SK-N-DZ (cell line): ENCODE measurements at regions not wholly inside any gene's neighbourhood (a gene's known extent, or its start where the extent isn't known, plus 50 kb on each side); places are given as distances from the start of the nearest gene placed in this dataset.
"Not testable (repeated sequence)": the region's sequence is repeated elsewhere in the genome, so short reads cannot be mapped to it uniquely, and the experiment has no call there.

Source experiments
- DNase-seq: peaks from one replicate; pipeline ENCODE4 v3.0.0-alpha.2; 2015; ENCODE audit warnings: low spot score

- no peak for DNase-seq
These were observed 109.2 kb upstream of the RAB12 start for GRCh38 chr18:8499810-8500675.

DNA sequence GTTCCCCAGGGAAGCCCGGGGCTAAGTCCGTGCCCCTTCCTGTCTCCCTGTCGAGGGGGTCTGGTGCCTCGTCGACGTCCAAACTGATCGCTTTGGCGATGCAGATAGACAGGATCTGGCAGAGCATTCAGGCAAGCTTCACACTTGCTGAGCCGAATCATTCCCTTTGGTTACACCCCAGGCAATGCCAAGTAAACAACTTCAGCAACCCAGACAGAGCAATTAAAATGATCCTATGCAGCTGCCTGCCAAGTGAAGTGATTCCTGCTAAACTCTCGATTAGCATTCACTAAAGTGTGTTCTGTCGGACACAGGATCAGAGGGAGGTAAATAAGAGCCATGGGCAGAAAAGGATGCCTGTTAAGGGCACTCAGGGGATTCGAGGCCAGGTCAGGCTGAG, 108.2 kb upstream of the RAB12 start:
- DNase-seq: peak; percentile 45

DNA sequence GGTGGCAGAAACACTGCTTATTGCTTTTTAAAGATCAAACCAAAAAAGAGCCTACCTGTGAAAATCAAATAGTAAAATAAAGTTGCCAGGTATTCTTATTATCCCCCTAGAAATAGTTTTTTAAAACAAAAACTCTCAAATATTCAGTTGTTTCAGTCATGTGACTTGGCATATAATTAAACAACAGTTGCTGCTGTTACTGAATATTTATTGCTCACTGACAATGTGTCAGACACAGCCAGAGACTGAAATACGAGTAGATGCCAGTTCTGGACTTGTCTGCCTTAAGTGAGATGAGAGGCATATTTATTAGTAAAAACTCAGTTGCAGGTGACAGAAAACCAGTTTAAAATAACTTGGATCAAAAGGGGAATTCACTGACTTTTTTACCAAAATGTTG, 106.0 kb upstream of the RAB12 start:
- DNase-seq: no peak

DNA sequence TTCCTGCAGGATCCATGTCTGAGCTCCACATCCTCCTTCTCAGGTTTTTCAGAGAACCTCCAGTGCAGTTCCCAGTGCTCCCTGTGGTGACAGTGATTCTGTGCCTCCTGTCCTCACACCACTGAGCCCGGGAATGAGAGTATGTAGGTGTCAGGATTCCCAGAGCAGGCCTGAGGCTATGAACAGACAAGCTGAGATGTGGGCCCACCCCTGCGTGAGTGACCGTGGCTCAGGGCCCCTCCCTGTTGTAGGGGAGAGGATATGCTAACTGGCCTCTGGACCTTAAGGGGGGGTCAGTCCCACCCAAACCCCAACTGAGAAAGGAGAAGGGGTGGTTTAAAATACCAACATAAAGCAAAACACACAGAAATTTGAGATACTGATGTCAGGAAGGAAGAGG, 104.8 kb upstream of the RAB12 start:
- no peak for DNase-seq

- DNase-seq: peak; percentile 34
These were observed 104.3 kb upstream of the RAB12 start for GRCh38 chr18:8504880-8505435.

DNA sequence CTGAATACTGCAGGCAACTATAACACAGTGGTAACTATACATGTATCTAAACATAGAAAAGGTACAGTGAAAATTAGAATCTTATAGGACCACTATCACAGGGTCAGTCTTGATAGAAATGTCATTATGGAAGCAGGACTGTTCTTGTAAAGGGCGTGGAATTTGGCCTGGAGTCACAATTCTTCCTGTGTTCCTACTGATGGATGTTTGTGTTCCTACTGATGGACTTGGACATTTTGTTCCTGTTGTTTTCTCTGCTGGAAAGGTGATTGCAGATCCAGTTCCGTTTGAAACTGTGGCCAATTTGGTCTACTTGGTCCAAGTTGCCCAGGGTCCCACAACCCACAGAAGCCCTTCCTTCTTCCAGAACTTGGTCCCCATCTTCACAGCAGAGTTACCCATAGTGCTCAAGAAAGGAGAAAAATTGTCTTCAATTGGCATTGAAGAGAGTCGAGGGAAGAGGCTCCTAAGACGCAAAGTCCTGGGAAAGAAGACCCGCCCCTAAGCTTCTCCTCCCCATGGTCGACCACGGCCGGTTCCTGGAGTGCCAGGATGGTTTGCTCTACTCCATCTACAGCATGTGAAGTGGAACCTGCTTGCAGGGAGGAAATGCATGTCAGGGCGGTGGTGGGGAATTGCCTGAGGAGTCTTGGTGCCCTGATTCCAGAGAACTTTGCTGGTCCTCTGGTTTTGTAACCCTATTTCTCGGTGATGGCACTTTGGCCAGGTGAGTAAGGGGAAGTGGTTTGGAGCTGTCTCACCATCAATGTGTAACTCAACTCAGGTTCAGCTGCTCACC, 102.8 kb upstream of the RAB12 start:
- no peak for DNase-seq

GRCh38 chr18:8507361-8507760, 101.9 kb upstream of the RAB12 start:
- no peak for DNase-seq

DNA sequence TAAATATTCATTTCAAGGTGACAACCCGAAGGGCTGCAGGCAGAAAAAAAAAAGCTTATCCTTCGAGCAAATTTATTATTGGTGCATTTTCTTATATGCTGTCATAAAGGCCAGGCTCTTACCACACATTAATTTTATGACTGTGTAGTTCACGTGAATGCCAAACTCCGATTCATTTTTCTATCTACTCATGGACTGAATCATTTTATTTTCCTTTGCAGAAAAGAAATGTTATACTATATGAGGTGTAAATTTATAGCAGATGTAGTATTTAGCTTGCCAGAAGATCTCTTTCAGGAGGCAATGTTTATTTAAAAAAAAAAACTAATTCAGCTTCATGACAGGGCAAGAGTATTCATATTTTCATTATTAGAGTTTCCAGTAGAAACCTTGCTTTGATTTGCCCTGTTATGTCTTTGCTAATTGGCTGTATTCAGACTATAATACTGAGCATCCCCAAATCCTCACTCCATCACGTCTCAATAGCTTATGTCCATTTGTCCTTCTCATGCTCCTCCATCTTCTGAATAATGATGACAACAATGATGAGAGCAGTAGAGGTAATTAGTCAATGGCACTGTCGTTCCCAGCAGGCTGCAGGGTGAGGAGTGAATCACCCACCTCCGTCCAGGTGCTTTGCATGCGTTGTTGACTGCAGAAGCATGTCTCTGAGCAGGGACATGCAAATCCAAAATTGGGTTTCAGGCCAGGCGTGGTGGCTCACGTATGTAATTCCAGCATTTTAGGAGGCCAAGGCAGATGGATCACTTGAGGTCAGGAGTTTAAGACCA, 101.1 kb upstream of the RAB12 start:
- DNase-seq: no peak

- DNase-seq: no peak
These were observed 96.0 kb upstream of the RAB12 start for GRCh38 chr18:8513249-8513648.

- no peak for DNase-seq
These were observed 94.8 kb upstream of the RAB12 start for GRCh38 chr18:8514409-8514808.

DNA sequence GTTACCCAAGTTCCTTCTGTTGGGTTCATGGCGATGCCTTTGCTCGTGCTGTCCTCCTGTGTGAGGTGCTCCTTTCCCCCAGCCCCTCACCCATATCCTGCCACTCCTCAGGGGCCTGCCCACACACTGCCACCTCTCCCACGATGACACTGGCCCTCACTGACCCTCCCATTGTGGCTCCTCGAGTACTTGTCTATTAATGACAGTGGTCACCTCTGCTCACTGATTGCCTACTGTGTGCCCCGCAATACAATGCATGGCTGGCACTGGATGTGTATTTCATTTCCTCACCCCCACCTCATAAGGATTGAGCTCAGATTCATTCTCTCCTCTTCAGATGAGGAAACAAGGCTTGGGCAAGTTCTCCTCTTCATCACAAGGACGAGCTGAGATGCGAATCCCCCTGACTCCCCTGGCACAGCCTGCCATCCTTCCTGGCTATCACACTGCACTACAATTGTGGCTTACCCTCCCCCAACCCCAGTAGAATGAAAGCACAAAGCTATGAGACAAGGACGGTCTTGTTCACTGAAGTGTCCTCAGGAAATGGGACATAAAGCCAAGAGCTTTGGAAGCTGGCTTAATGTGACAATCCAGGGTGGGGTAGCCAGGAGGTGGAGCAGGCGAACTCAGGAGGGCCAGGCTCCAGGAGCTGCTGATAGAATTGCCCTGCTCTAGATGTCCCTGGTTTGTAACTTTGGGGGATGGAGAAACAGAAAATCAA, 93.9 kb upstream of the RAB12 start:
- DNase-seq: no peak

DNA sequence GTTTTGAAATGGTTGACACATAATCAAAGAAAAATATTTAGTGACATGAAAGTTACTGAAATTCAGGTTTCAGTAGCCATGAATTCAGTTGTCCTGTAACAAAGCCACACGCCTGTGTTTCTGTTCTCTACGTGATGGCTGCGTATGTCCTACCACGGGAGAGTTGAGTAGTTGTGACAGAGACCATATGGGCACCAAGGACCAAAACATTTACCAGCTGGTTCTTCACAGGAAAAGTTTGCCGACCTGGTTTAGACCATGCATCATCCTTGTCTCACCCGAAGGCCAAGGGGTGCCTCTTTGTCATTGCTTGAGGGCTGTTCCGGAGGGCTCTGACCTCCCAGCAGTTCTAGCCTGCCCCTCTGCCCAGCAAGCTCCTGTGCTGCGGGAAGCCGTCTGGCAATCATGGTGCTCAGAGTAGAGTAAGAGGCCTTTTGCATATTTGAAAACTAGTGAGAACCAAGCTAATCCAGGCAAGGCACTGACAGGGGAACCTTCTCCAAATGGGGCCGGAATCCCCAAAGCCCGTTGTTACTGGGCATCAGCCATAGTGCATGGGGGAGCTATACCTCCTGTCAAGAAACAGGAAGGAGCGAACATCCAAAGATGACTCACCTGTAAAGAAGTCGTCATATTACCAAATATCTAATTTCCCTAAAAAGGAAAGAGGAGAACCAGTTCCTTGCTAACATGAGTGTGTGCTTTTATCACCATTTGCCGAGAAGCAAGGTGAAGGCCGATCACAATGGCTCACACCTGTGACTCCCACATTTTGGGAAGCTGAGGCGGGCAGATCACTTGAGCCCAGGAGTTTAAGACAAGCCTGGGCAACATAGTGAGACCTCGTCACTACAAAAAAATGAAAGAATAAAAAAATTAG, 92.6 kb upstream of the RAB12 start:
- no peak for DNase-seq

GRCh38 chr18:8517276-8517675, 92.0 kb upstream of the RAB12 start:
- no peak for DNase-seq

- no peak for DNase-seq
These were observed 90.1 kb upstream of the RAB12 start for GRCh38 chr18:8519102-8519501.

DNA sequence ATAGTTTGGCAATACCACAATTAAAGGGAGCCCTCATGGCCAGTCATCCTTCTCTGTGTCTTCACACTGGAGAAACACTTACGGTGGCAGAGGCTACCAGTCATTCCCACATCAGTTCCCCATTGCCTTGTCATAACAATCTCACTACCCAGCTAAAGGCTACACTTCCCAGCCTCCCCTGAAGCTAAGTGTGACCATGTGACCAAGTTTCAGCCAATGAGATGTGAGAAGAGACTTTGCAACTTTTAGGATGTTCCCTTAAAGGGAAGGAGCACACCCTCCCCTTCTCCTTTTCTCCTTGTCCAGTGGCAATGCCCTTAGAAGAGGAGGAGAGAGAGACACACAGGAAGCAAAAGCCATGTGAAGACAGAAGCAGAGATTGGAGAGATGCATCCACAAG, 89.0 kb upstream of the RAB12 start:
- no peak for DNase-seq

DNA sequence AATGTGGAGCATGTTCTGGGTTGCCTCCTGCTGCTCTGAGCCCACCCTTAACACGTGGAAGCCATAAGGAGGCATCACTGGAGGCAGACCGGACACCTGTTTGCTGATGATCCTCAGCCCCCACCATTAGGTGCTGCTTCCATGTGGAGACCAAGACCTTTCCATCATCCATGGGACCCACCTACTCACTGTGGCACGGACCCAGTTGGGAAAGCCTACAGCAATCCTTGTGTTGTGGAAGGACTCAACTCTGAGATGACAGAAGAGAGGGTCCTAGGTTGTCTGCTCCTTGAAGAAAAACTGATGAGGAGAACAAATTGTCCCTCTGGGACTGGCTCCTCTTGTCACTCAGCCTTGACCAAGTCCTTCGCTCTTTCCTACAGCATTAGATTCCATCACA, 86.5 kb upstream of the RAB12 start:
- no peak for DNase-seq

DNA sequence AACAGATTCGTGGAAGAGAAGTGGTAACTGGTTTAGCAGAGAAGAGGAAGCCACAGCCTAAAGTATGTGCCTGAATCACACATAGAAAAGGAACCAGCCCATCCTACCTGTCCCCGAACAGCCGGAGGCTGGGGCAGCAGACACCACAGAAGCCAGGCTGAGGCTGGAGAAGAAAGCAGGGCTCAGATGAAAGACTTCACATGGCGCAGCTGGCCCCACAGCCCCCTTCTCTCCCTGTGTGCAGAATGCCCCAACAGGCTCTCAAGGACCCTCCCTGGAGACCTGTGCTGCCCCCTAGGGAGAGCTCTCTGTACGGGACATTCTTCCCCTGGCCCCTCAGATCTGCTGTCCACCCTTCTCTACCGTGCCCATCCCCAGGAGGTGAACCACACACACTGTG, 83.5 kb upstream of the RAB12 start:
- DNase-seq: no peak

DNA sequence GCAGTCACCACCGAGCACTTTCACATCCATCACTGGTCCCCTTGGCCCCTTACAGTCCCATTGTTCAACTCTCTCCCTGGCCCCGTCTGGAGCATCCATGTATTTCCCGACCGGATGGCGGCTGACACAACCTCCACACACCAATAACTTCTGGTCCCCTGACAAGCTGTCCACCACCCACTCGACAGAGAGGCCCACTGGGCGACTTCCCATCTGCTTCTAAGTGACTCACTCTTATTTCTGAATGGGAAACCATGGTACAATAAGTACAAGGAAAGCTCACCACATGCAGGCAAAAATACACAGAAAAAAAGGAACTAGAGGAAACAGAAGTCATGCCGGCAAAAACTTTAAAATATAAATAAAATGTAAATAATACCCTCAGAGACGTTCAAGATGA, 82.9 kb upstream of the RAB12 start:
- no peak for DNase-seq

GRCh38 chr18:8529609-8530008, 79.6 kb upstream of the RAB12 start:
- DNase-seq: no peak

DNA sequence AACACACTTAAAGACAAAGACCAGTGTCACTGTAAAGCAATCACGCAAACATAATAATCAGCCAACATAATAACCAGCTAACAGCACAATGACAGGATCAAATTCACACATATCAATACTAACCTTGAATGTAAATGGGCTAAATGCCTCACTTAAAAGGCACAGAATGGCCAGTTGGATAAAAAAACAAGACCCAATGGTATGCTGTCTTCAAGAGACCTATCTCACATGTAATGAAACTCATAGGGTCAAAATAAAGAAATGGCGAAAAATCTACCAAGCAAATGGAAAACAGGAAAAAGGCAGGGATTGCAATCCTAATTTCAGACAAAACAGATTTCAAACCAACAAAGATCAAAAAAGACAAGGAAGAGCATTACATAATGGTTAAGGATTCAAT, 78.2 kb upstream of the RAB12 start:
- not testable (repeated sequence) for DNase-seq
